ENCODE measurements at regions not wholly inside any gene's neighbourhood (a gene's known extent, or its start where the extent isn't known, plus 50 kb on each side); places are given as distances from the start of the nearest gene placed in this dataset.

DNA sequence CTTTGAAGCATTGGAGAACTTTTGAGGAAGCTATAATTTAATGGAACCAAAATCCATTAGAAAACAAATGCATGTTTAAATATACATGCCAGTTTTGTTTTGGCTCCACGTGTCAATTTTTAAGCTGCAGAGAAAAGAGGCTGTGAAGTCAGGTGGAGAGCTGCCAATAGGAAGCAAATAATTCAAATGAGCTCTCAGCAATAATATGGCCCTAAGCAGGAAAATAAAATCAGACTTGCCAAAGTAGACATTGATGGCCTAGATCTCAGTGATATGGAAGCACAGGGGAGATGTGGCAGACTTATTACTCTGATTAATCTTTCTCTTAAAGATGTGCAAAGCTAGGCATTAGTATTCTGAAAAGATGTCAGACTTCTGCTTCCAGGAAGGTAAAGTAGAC, 769.8 kb upstream of the NDST4 start:
- TF ChIP-seq, protein P1, sequence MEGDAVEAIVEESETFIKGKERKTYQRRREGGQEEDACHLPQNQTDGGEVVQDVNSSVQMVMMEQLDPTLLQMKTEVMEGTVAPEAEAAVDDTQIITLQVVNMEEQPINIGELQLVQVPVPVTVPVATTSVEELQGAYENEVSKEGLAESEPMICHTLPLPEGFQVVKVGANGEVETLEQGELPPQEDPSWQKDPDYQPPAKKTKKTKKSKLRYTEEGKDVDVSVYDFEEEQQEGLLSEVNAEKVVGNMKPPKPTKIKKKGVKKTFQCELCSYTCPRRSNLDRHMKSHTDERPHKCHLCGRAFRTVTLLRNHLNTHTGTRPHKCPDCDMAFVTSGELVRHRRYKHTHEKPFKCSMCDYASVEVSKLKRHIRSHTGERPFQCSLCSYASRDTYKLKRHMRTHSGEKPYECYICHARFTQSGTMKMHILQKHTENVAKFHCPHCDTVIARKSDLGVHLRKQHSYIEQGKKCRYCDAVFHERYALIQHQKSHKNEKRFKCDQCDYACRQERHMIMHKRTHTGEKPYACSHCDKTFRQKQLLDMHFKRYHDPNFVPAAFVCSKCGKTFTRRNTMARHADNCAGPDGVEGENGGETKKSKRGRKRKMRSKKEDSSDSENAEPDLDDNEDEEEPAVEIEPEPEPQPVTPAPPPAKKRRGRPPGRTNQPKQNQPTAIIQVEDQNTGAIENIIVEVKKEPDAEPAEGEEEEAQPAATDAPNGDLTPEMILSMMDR (IDR thresholded peaks at IDR 0.05; ENCODE audit: extremely low read depth, low read depth, low read length) = no peak
- H4K20me1 ChIP-seq (ENCODE audit: insufficient read depth, low read length) = no peaks in the 10 kb centered on the region
- no peak overlapping the region for H2AFZ ChIP-seq (ENCODE audit: low read length)
- H3K9me3 ChIP-seq (ENCODE audit: low read depth, low read length) = no peaks in the 10 kb centered on the region
- H3K79me2 ChIP-seq (ENCODE audit: insufficient read depth, low read length) = no peaks in the 10 kb centered on the region
- H3K27ac ChIP-seq (ENCODE audit: low read depth, low read length) = no peak overlapping the region
- no peaks in the 10 kb centered on the region for H3K4me1 ChIP-seq (ENCODE audit: insufficient read depth, low read length)
- H3K36me3 ChIP-seq (ENCODE audit: insufficient read depth, low read length) = no peaks in the 10 kb centered on the region
- H3K4me3 ChIP-seq (ENCODE audit: insufficient read depth, low read length) = no peak overlapping the region
- DNase-seq (ENCODE audit: insufficient read length, low spot score, missing footprints) = no peak
- H3K4me2 ChIP-seq (ENCODE audit: insufficient read depth, low read length) = no peak overlapping the region
- no peaks in the 10 kb centered on the region for H3K27me3 ChIP-seq (ENCODE audit: insufficient read depth, low read length)

DNA sequence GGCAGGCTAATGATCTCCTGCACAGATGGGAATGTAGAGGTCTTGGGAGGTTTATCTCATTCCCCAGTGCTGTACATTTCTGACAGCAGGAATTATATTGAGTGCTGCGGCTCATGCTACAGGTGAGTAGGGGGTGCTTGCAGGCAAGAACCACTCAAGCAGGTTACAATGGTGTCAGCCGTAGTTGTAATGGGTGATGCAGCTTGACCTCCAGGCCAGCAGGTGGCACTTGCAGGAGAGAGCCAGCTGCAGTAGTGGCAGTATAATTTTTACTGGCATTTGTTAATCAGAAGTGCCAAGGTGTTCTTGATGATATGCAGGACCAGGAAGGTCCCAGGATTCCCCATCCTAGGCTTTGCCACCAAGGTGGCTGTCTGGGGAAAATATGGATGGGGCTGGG, 759.6 kb upstream of the NDST4 start:
- H3K9me3 ChIP-seq (ENCODE audit: low read depth, low read length) = peaks cover 4% of the 10 kb centered on the region
- DNase-seq (ENCODE audit: insufficient read length, low spot score, missing footprints) = no peak
- no peak overlapping the region for H3K4me3 ChIP-seq (ENCODE audit: insufficient read depth, low read length)
- no peak overlapping the region for H2AFZ ChIP-seq (ENCODE audit: low read length)
- TF ChIP-seq, protein P1 (IDR thresholded peaks at IDR 0.05; ENCODE audit: extremely low read depth, low read depth, low read length) = no peak
- H3K79me2 ChIP-seq (ENCODE audit: insufficient read depth, low read length) = no peaks in the 10 kb centered on the region
- H3K27me3 ChIP-seq (ENCODE audit: insufficient read depth, low read length) = no peaks in the 10 kb centered on the region
- H3K36me3 ChIP-seq (ENCODE audit: insufficient read depth, low read length) = no peaks in the 10 kb centered on the region
- no peaks in the 10 kb centered on the region for H4K20me1 ChIP-seq (ENCODE audit: insufficient read depth, low read length)
- no peak overlapping the region for H3K27ac ChIP-seq (ENCODE audit: low read depth, low read length)
- H3K4me2 ChIP-seq (ENCODE audit: insufficient read depth, low read length) = no peak overlapping the region
- no peaks in the 10 kb centered on the region for H3K4me1 ChIP-seq (ENCODE audit: insufficient read depth, low read length)

DNA sequence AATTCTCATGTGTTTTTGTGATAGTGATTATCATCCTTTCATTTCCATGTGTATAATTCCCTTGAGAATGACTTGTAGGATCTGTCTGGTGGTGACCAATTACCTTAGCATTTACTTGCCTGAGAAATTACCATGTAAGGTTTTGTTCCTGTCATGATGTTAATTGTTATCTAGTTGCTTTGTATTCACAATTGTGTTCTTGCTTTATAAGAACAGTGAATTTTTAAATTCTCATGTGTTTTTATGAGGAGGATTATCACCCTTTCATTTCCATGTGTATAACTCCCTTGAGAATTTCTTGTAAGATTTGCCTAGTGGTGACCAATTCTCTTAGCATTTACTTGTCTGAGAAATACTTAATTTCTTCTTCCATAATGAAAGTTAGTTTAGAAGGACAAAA, 758.2 kb upstream of the NDST4 start:
- Histone ChIP-seq H3K79me2 (ENCODE audit: insufficient read depth, low read length) (no peaks in the 10 kb centered on the region), H2AFZ (ENCODE audit: low read length) (no peak overlapping the region), H4K20me1 (ENCODE audit: insufficient read depth, low read length) (no peaks in the 10 kb centered on the region), H3K27ac (ENCODE audit: low read depth, low read length) (no peak overlapping the region), H3K36me3 (ENCODE audit: insufficient read depth, low read length) (no peaks in the 10 kb centered on the region), H3K9me3 (ENCODE audit: low read depth, low read length) (peaks cover 2% of the 10 kb centered on the region), H3K27me3 (ENCODE audit: insufficient read depth, low read length) (no peaks in the 10 kb centered on the region), H3K4me2 (ENCODE audit: insufficient read depth, low read length) (no peak overlapping the region), H3K4me1 (ENCODE audit: insufficient read depth, low read length) (no peaks in the 10 kb centered on the region), H3K4me3 (ENCODE audit: insufficient read depth, low read length) (no peak overlapping the region)
- TF ChIP-seq, protein P1 (IDR thresholded peaks at IDR 0.05; ENCODE audit: extremely low read depth, low read depth, low read length) = no peak
- peak; percentile 2 for DNase-seq (ENCODE audit: insufficient read length, low spot score, missing footprints)

DNA sequence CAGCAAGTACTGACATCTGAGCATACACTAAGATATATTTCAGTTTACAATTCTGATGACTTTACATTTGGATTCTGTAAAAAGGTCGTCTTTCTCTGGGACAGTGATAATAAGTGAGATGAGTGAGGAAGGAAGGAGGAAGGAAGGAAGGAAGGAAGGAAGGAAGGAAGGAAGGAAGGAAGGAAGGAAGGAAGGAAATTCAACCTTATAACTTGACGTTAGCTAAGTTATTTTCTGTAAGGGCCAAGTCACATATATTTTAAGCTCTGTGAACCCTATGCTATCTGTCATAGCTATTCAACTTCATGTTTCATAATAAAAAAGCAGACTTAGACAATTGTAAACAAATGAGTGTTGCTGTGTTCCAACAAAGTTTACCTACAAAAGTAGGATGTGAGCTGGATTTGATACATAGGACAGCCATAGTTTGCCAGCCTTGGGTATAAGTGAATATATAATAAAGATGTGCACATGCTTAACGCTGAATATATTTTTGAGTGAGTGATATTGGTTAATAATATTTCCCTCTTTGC, 753.0 kb upstream of the NDST4 start:
- Histone ChIP-seq H2AFZ (ENCODE audit: low read length) (no peak overlapping the region), H3K4me3 (ENCODE audit: insufficient read depth, low read length) (no peak overlapping the region), H3K4me1 (ENCODE audit: insufficient read depth, low read length) (no peaks in the 10 kb centered on the region), H3K27me3 (ENCODE audit: insufficient read depth, low read length) (no peaks in the 10 kb centered on the region), H3K4me2 (ENCODE audit: insufficient read depth, low read length) (no peak overlapping the region), H3K27ac (ENCODE audit: low read depth, low read length) (no peak overlapping the region), H3K36me3 (ENCODE audit: insufficient read depth, low read length) (no peaks in the 10 kb centered on the region), H4K20me1 (ENCODE audit: insufficient read depth, low read length) (no peaks in the 10 kb centered on the region), H3K79me2 (ENCODE audit: insufficient read depth, low read length) (no peaks in the 10 kb centered on the region), H3K9me3 (ENCODE audit: low read depth, low read length) (no peaks in the 10 kb centered on the region)
- no peak for DNase-seq (ENCODE audit: insufficient read length, low spot score, missing footprints)
- TF ChIP-seq, protein P1 (IDR thresholded peaks at IDR 0.05; ENCODE audit: extremely low read depth, low read depth, low read length) = no peak

All from osteoblast (primary cell).